ENCODE measurements at regions not wholly inside any gene's neighbourhood (a gene's known extent, or its start where the extent isn't known, plus 50 kb on each side); places are given as distances from the start of the nearest gene placed in this dataset.

GRCh38 chr1:5716126-5716525, 276.1 kb downstream of the NPHP4 start:
- Histone ChIP-seq H3K27ac (no peak overlapping the region), H3K9me3 (ENCODE audit: severe bottlenecking) (peaks cover 8% of the 10 kb centered on the region), H3K4me3 (ENCODE audit: low read depth, low read length) (no peak overlapping the region), H3K36me3 (no peaks in the 10 kb centered on the region), H3K27me3 (ENCODE audit: insufficient read depth, low read depth, severe bottlenecking) (no peaks in the 10 kb centered on the region)
- TF ChIP-seq CTCF (IDR thresholded peaks at IDR 0.05; ENCODE audit: low read depth, low read length), result no peak
- no peak for DNase-seq

GRCh38 chr1:5713101-5714010, 278.9 kb downstream of the NPHP4 start:
- no peak for TF ChIP-seq CTCF (IDR thresholded peaks at IDR 0.05; ENCODE audit: low read depth, low read length)
- H3K4me3 ChIP-seq (ENCODE audit: low read depth, low read length), result no peak overlapping the region
- no peak overlapping the region for H3K27ac ChIP-seq
- DNase-seq, result no peak
- H3K27me3 ChIP-seq (ENCODE audit: insufficient read depth, low read depth, severe bottlenecking), result no peaks in the 10 kb centered on the region
- no peaks in the 10 kb centered on the region for H3K36me3 ChIP-seq
- H3K9me3 ChIP-seq (ENCODE audit: severe bottlenecking), result peaks cover 8% of the 10 kb centered on the region

GRCh38 chr1:5711956-5712645, 280.1 kb downstream of the NPHP4 start:
- H3K27ac ChIP-seq, result no peak overlapping the region
- DNase-seq, result no peak
- H3K4me3 ChIP-seq (ENCODE audit: low read depth, low read length), result no peak overlapping the region
- H3K36me3 ChIP-seq, result no peaks in the 10 kb centered on the region
- TF ChIP-seq CTCF (IDR thresholded peaks at IDR 0.05; ENCODE audit: low read depth, low read length), result no peak
- H3K27me3 ChIP-seq (ENCODE audit: insufficient read depth, low read depth, severe bottlenecking), result no peaks in the 10 kb centered on the region
- peaks cover 8% of the 10 kb centered on the region for H3K9me3 ChIP-seq (ENCODE audit: severe bottlenecking)

- H3K4me3 ChIP-seq (ENCODE audit: low read depth, low read length), result no peak overlapping the region
- peaks cover 8% of the 10 kb centered on the region for H3K9me3 ChIP-seq (ENCODE audit: severe bottlenecking)
- H3K27ac ChIP-seq, result no peak overlapping the region
- H3K36me3 ChIP-seq, result no peaks in the 10 kb centered on the region
- H3K27me3 ChIP-seq (ENCODE audit: insufficient read depth, low read depth, severe bottlenecking), result no peaks in the 10 kb centered on the region
- TF ChIP-seq CTCF (IDR thresholded peaks at IDR 0.05; ENCODE audit: low read depth, low read length), result no peak
- DNase-seq, result no peak
Measured at GRCh38 chr1:5711079-5711478, 281.1 kb downstream of the NPHP4 start.

- H3K4me3 ChIP-seq (ENCODE audit: low read depth, low read length), result no peak overlapping the region
Measured at GRCh38 chr1:5709976-5710375, 282.2 kb downstream of the NPHP4 start.

More at GRCh38 chr1:5709976-5710375, 282.2 kb downstream of the NPHP4 start:
- DNase-seq, result no peak
- TF ChIP-seq CTCF (IDR thresholded peaks at IDR 0.05; ENCODE audit: low read depth, low read length), result no peak
- H3K27ac ChIP-seq, result no peak overlapping the region
- peaks cover under 1% of the 10 kb centered on the region for H3K9me3 ChIP-seq (ENCODE audit: severe bottlenecking)
- no peaks in the 10 kb centered on the region for H3K27me3 ChIP-seq (ENCODE audit: insufficient read depth, low read depth, severe bottlenecking)
- no peaks in the 10 kb centered on the region for H3K36me3 ChIP-seq
